ENCODE measurements at regions not wholly inside any gene's neighbourhood (a gene's known extent, or its start where the extent isn't known, plus 50 kb on each side); places are given as distances from the start of the nearest gene placed in this dataset.

- TF ChIP-seq POLR2A (IDR thresholded peaks at IDR 0.05) (no peak), CTCF (IDR thresholded peaks at IDR 0.05) (no peak)
Observed at GRCh38 chr5:52132053-52132452, 655.7 kb upstream of the ITGA1 start.

Data from right lobe of liver (tissue), 4 donors.